Left ventricle myocardium inferior (tissue), 1 donor: ENCODE measurements at regions not wholly inside any gene's neighbourhood (a gene's known extent, or its start where the extent isn't known, plus 50 kb on each side); places are given as distances from the start of the nearest gene placed in this dataset.

Source experiments
- DNase-seq: peaks from one replicate; pipeline ENCODE4 v3.0.0-alpha.2; 2020
- H3K27ac ChIP-seq: fragments of 200-600 bp; replicated peaks from 2 replicates; pipeline ENCODE4 v1.8.0; 2021
- H3K27me3 ChIP-seq: fragments of 200-600 bp; 2 replicates; pipeline ENCODE4 v1.8.0; 2021; ENCODE audit warnings: low read depth
- H3K36me3 ChIP-seq: fragments of 200-600 bp; 2 replicates; pipeline ENCODE4 v1.8.0; 2021
- H3K4me1 ChIP-seq: fragments of 200-600 bp; 2 replicates; pipeline ENCODE4 v1.8.0; 2021
- H3K4me3 ChIP-seq: fragments of 200-600 bp; 2 replicates; pipeline ENCODE4 v1.8.0; 2021; ENCODE audit warnings: mild to moderate bottlenecking, moderate library complexity
- H3K9me3 ChIP-seq: fragments of 200-600 bp; replicated peaks from 2 replicates; pipeline ENCODE4 v1.8.0; 2021
- intact Hi-C: fragments of 100-400 bp; cut with micrococcal nuclease; formaldehyde crosslinking; loops from one replicate; pipeline ENCODE4 v1.11.0; 2022
- TF ChIP-seq, protein P1 (sequence below): fragments of 200-600 bp; IDR thresholded peaks from 2 replicates; pipeline ENCODE4 v1.8.0; 2021; ENCODE audit warnings: antibody characterized with exemption, mild to moderate bottlenecking, borderline replicate concordance
- donor health status: DM: no; HTN: yes; CAD: no; lungs with severe emphysema.

DNA sequence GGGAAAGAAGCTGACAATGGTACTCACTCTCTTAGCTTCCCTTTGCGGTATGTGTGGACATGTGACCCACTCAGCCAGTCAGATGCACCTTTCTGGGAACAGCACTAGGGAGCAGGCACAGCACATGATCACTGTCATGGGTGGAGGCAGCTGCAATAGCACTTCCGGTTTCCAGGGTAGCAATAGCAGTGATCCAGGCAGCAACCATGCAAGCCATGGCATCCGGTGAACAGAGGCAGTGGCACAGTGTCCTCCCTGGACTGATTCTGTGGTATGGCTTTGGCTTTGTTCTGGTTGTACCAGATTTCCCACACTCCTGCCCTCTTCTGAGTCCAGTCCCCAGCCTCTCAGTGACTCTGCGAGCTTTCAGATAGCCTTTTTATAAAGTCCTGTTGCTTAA is 86.8 kb upstream of the NAMPT start:
- H3K27ac ChIP-seq, result no peak overlapping the region
- intact Hi-C loops, result no loop called here

DNA sequence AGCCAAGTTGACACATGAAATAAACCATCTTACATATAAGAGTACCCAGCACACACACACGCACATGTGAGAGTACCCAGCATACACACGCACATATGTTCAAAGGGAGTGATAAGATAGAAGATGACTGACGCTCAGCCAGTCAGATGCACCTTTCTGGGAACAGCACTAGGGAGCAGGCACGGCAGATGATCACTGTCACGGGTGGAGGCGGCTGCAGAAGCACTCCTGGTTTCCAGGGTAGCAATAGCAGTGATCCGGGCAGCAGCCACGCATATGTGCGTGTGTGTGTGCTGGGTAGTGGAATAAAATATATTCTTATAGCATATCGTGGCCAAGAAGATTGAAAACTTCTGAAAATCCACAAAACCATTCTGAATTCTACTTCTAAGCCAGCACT is 85.8 kb upstream of the NAMPT start:
- DNase-seq, result no peak
- TF ChIP-seq, protein P1, sequence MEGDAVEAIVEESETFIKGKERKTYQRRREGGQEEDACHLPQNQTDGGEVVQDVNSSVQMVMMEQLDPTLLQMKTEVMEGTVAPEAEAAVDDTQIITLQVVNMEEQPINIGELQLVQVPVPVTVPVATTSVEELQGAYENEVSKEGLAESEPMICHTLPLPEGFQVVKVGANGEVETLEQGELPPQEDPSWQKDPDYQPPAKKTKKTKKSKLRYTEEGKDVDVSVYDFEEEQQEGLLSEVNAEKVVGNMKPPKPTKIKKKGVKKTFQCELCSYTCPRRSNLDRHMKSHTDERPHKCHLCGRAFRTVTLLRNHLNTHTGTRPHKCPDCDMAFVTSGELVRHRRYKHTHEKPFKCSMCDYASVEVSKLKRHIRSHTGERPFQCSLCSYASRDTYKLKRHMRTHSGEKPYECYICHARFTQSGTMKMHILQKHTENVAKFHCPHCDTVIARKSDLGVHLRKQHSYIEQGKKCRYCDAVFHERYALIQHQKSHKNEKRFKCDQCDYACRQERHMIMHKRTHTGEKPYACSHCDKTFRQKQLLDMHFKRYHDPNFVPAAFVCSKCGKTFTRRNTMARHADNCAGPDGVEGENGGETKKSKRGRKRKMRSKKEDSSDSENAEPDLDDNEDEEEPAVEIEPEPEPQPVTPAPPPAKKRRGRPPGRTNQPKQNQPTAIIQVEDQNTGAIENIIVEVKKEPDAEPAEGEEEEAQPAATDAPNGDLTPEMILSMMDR, result no peak
- Histone ChIP-seq H3K4me1 (peaks cover 6% of the 10 kb centered on the region), H3K4me3 (no peak overlapping the region), H3K27me3 (no peaks in the 10 kb centered on the region), H3K36me3 (no peaks in the 10 kb centered on the region), H3K9me3 (no peaks in the 10 kb centered on the region), H3K27ac (no peak overlapping the region)
- intact Hi-C loops, result no loop called here

More for the DNA sequence above, 86.8 kb upstream of the NAMPT start:
- Histone ChIP-seq H3K4me1 (peaks cover 17% of the 10 kb centered on the region), H3K36me3 (no peaks in the 10 kb centered on the region), H3K4me3 (no peak overlapping the region), H3K27me3 (no peaks in the 10 kb centered on the region), H3K9me3 (no peaks in the 10 kb centered on the region)
- TF ChIP-seq, protein P1, result no peak
- DNase-seq, result no peak

DNA sequence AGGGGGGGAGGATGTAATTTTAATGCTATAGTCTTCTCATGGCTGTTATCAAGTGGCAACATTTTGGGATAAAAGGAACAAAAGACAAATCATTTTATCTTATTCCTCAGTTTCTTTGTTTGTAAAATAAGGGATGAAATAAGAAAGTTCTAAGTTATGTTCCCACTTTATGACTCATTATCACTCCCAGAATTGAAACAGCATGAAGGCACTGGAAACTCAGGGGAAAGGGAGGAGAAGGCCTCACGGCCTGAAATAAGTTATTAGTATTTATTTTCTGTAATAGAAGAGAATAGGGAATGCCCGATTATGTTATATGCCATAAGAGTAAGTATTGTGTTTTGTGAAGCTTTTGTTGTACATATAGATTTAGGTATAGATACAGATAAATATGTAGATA is 85.0 kb upstream of the NAMPT start:
- intact Hi-C loops, result no loop called here
- Histone ChIP-seq H3K27ac (no peak overlapping the region), H3K9me3 (no peaks in the 10 kb centered on the region), H3K36me3 (no peaks in the 10 kb centered on the region), H3K4me1 (no peaks in the 10 kb centered on the region), H3K4me3 (no peak overlapping the region), H3K27me3 (no peaks in the 10 kb centered on the region)
- TF ChIP-seq, protein P1, result no peak
- no peak for DNase-seq

DNA sequence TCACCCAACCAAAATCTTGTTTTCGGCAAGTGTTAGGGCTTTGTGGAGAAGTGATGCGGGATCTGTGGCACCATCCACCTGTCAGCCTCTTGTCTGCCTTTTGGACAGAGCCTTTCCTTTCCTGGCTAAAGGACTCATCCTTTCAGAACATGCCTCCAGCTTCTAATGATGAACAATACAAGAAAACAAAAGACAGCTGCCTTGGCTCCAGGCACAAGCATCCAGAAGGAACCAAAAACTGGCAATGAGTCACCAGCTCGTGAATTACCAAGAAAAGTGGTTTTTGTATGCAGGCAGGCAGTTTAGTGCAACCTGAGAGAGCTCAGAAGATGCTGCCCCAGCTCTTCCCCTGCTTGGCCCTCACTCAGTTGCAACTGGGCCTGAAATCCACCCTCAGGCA is 84.6 kb upstream of the NAMPT start:
- no peaks in the 10 kb centered on the region for H3K36me3 ChIP-seq
- TF ChIP-seq, protein P1, result no peak
- intact Hi-C loops, result no loop called here
- H3K4me1 ChIP-seq, result no peaks in the 10 kb centered on the region
- no peak for DNase-seq
- no peak overlapping the region for H3K4me3 ChIP-seq
- no peaks in the 10 kb centered on the region for H3K9me3 ChIP-seq
- no peaks in the 10 kb centered on the region for H3K27me3 ChIP-seq
- H3K27ac ChIP-seq, result no peak overlapping the region

DNA sequence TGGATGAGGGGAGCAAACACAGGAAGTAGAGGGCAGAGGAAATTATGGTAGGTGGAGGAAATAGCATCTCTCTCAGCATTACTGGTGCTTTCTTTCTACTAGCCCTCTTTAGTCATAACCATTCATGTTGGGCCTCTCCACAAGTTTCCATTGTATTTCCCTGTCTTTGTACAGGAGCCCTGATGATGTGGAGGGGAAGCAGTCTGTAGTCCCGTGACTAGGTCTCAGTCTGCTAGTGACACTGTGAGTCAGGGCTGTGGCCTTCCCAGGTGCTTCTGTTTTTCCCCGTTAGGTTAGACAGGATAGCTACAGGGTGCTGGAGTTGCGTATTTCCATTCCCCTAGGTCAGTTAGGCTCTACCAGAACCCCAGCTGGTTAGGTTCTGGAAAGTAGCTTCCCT is 82.9 kb upstream of the NAMPT start:
- H3K36me3 ChIP-seq, result no peaks in the 10 kb centered on the region
- no peaks in the 10 kb centered on the region for H3K4me1 ChIP-seq
- H3K27ac ChIP-seq, result no peak overlapping the region
- DNase-seq, result no peak
- TF ChIP-seq, protein P1, result no peak
- intact Hi-C loops, result no loop called here
- H3K9me3 ChIP-seq, result peaks cover 6% of the 10 kb centered on the region
- H3K27me3 ChIP-seq, result no peaks in the 10 kb centered on the region
- no peak overlapping the region for H3K4me3 ChIP-seq

DNA sequence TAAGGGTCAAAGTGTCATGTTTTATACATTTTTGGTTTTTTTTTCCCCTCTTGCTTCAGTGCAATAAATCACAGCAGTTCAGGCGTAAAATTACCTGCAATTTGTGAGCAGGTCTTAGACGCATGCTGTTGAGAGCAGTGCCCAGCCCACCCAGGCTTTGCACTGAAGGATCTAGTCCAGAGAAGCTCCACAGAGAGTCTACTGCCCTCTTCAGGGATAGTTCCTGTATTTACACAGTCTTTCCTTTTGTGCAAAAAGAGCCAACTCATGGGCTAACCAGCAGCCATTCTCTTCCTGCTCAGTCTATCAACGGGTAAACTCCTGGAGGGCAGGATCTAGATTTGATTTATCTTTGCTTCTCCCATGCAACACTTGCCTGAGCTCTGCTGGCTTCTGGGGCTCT is 82.2 kb upstream of the NAMPT start:
- DNase-seq, result no peak
- no peaks in the 10 kb centered on the region for H3K4me1 ChIP-seq
- intact Hi-C loops, result no loop called here
- H3K27ac ChIP-seq, result no peak overlapping the region
- no peak overlapping the region for H3K4me3 ChIP-seq
- no peaks in the 10 kb centered on the region for H3K27me3 ChIP-seq
- H3K36me3 ChIP-seq, result no peaks in the 10 kb centered on the region
- TF ChIP-seq, protein P1, result no peak
- peaks cover 6% of the 10 kb centered on the region for H3K9me3 ChIP-seq
